GM12891 (cell line): ENCODE measurements at regions not wholly inside any gene's neighbourhood (a gene's known extent, or its start where the extent isn't known, plus 50 kb on each side); places are given as distances from the start of the nearest gene placed in this dataset.
A peak's percentile ranks its signal among the peaks of the same experiment; 100 is the strongest.

ENCODE experiments used
- DNase-seq: peaks from one replicate; pipeline ENCODE4 v3.0.0; 2011; ENCODE audit warnings: low spot score; ENCODE audit not compliant: insufficient read length
- FAIRE-seq: peaks from 2 replicates; lab custom pipeline; 2011; peaks lifted over from hg19 to GRCh38; lab: Jason Lieb, UNC
- PAX5 ChIP-seq: IDR thresholded peaks from 2 replicates; pipeline ENCODE4 v1.6.1; 2011; ENCODE audit warnings: low read length, moderate library complexity, mild to moderate bottlenecking; ENCODE audit not compliant: insufficient read depth, severe bottlenecking
- POLR2A ChIP-seq: IDR thresholded peaks from 2 replicates; pipeline ENCODE4 v1.6.1; 2011; ENCODE audit warnings: low read depth, low read length, control low read depth
- POLR2AphosphoS5 ChIP-seq: IDR thresholded peaks from 2 replicates; pipeline ENCODE4 v1.6.1; 2011; ENCODE audit warnings: low read depth, low read length, control low read depth
- POU2F2 ChIP-seq: IDR thresholded peaks from 2 replicates; pipeline ENCODE4 v1.6.1; 2011; ENCODE audit warnings: low read depth, mild to moderate bottlenecking, control low read depth, low read length, moderate library complexity
- SPI1 ChIP-seq: IDR thresholded peaks from 2 replicates; pipeline ENCODE4 v1.6.1; 2011; ENCODE audit warnings: low read depth, low read length, control low read depth
- TAF1 ChIP-seq: IDR thresholded peaks from 2 replicates; pipeline ENCODE4 v1.6.1; 2011; ENCODE audit warnings: low read depth, low read length, control low read depth

GRCh38 chr12:132416121-132416673 lies 73.8 kb upstream of the FBRSL1 start:
- FAIRE-seq (no peak), DNase-seq (no peak)
- TF ChIP-seq TAF1 (no peak), POLR2A (no peak), POU2F2 (no peak), SPI1 (no peak), POLR2AphosphoS5 (no peak), PAX5 (no peak)

DNA sequence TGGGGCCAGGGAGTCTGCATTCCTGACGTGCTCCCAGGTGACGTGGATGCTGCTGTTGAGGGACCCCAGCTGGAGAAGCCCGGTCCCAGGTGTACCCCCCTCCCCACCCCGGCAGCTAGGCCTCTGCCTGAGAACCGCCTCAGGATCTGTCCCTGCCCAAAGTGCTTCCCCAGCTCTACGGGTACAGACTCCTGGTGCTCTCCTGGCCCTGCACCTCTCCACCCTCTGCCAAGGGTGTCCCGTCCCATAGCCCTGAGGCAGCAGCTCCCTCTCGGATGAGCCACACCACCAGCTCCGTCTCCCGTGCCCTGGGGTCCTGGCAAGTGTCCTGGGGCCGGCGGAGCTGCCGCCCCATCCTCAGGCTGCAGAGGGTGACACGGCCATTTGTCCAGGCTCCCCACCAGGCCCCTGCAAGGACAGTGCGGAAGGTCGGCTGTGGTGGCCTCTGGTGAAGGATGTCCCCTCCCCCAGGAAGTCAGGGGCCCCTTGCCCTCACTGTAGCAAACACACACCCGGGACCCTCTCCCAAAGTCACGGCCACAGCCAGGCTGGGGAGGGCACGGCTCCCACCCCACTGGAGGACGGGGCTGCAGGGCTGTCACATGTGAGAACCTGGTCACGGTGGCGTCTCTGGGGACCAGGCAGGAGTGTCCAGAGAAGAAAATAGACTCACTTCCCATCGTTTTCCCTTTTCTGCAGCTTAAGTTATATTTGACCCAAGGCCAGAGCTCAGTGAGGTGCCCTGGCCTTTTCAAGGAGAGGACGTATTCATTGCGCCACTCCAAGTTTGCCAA lies 74.4 kb upstream of the FBRSL1 start:
- TF ChIP-seq PAX5 (no peak), SPI1 (no peak), POLR2A (no peak), POU2F2 (no peak), TAF1 (no peak), POLR2AphosphoS5 (no peak)
- no peak for FAIRE-seq

GRCh38 chr12:132414634-132415326 lies 75.2 kb upstream of the FBRSL1 start:
- FAIRE-seq = peak; percentile 86
- TF ChIP-seq PAX5 = no peak
- TF ChIP-seq TAF1 = no peak
- no peak for TF ChIP-seq SPI1
- no peak for TF ChIP-seq POLR2AphosphoS5
- TF ChIP-seq POLR2A = no peak
- TF ChIP-seq POU2F2 = no peak
- peak; percentile 99 for DNase-seq

More for the DNA sequence above, 74.4 kb upstream of the FBRSL1 start:
- no peak for DNase-seq

- DNase-seq (no peak), FAIRE-seq (no peak)
- TF ChIP-seq POLR2A (no peak), SPI1 (no peak), POU2F2 (no peak), POLR2AphosphoS5 (no peak), TAF1 (no peak), PAX5 (no peak)
Observed at GRCh38 chr12:132413931-132414588, 75.9 kb upstream of the FBRSL1 start.

DNA sequence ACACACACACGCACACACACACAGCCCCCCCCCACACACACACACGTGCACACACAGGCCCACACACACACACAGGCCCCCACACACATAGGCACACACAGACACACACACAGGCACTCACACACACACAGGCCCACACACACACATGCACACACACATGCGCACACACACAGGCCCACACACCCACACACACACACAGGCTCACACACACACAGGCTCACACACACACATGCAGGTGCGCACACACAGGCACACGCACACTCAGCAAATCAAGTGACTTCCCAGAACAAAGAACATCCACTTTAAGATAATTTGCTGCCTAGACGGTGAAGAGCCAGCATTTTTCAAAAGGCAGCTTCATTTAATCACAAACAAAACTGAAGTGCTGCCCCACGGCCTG lies 78.5 kb upstream of the FBRSL1 start:
- TF ChIP-seq PAX5 (no peak), SPI1 (no peak), TAF1 (no peak), POU2F2 (no peak), POLR2AphosphoS5 (no peak), POLR2A (no peak)
- FAIRE-seq (no peak), DNase-seq (no peak)

DNA sequence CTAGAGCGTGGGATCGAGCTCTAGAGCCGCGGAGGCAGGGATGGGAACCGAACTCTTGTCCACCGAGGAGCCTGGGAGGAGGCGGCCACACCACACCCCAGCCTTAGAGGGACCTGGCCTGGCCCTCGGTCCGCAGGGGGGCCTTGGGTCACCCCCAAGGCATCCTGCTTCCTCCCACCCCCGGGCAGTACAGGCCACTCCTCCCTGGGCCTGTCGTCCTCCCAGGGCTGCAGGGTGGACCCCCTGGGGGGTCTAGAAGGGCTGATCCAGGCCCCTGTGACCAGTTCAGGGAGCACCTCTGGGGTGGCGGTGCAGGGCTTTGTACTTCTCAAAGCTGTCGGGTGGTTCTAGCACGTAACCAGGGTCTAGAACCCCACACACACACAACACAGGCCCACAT lies 79.1 kb upstream of the FBRSL1 start:
- DNase-seq (no peak), FAIRE-seq (no peak)
- TF ChIP-seq SPI1 = no peak
- TF ChIP-seq TAF1 = no peak
- TF ChIP-seq PAX5 = no peak
- no peak for TF ChIP-seq POLR2AphosphoS5
- TF ChIP-seq POLR2A = no peak
- no peak for TF ChIP-seq POU2F2

- no peak for TF ChIP-seq PAX5
- TF ChIP-seq TAF1 = no peak
- no peak for TF ChIP-seq POU2F2
- TF ChIP-seq POLR2AphosphoS5 = no peak
- TF ChIP-seq SPI1 = no peak
- no peak for TF ChIP-seq POLR2A
- DNase-seq = no peak
- FAIRE-seq = no peak
Observed at GRCh38 chr12:132410296-132410625, 79.7 kb upstream of the FBRSL1 start.

GRCh38 chr12:132409495-132410295 lies 80.3 kb upstream of the FBRSL1 start:
- TF ChIP-seq PAX5 (no peak), SPI1 (no peak), TAF1 (no peak), POU2F2 (no peak), POLR2AphosphoS5 (no peak), POLR2A (no peak)
- DNase-seq = no peak
- no peak for FAIRE-seq
